H1 (cell line): ENCODE measurements at regions not wholly inside any gene's neighbourhood (a gene's known extent, or its start where the extent isn't known, plus 50 kb on each side); places are given as distances from the start of the nearest gene placed in this dataset.

Experiments used
- CHD1 ChIP-seq: IDR thresholded peaks from 2 replicates; pipeline ENCODE4 v1.6.1; 2012; ENCODE audit warnings: low read depth, low read length, improper control_type of control experiment
- EGR1 ChIP-seq: IDR thresholded peaks from 2 replicates; pipeline ENCODE4 v1.6.1; 2011; ENCODE audit warnings: low read depth, low read length, borderline replicate concordance
- TCF12 ChIP-seq: IDR thresholded peaks from 2 replicates; pipeline ENCODE4 v1.6.1; 2011; ENCODE audit warnings: low read depth, mild to moderate bottlenecking, low read length
- TEAD4 ChIP-seq: IDR thresholded peaks from 2 replicates; pipeline ENCODE4 v1.6.1; 2012; ENCODE audit warnings: low read depth, low read length, inconsistent platforms, mixed read lengths

DNA sequence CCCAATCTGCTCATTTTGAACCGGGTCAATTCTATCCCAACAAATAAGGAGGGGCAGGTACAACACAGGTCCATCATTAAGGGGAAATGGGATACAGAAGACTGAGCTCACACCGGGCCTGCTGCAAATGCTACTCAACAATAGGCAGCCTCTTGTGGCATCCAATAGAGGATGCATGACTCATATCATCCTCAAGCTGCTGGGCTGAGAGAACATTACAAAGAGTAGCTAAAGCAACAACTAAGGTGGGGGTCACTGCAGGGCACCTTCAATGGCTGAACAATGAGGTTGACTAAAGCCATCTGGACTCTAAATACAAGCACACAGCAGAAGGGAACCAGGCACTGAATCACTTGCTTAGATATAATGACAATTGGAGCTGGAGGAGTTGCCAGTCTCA is 130.1 kb upstream of the SYN3 start (continued):
- TF ChIP-seq TCF12 (no peak), EGR1 (no peak), CHD1 (no peak), TEAD4 (no peak)
